MG63 (cell line): ENCODE measurements at regions not wholly inside any gene's neighbourhood (a gene's known extent, or its start where the extent isn't known, plus 50 kb on each side); places are given as distances from the start of the nearest gene placed in this dataset.

Experiments used
- DNase-seq: peaks from one replicate; pipeline ENCODE4 v3.0.0-alpha.2; 2020
- H3K27me3 ChIP-seq: fragments of 250-450 bp; sonication (Bioruptor Pico); 2 replicates; pipeline ENCODE4 v1.5.1; 2020; ENCODE audit warnings: mild to moderate bottlenecking, moderate library complexity
- H3K36me3 ChIP-seq: fragments of 250-450 bp; sonication (Bioruptor Pico); 2 replicates; pipeline ENCODE4 v1.5.1; 2020; ENCODE audit warnings: mild to moderate bottlenecking, moderate library complexity
- H3K4me3 ChIP-seq: fragments of 250-450 bp; sonication (Bioruptor Pico); 2 replicates; pipeline ENCODE4 v1.5.1; 2020; ENCODE audit warnings: mild to moderate bottlenecking, moderate library complexity
- H3K9me3 ChIP-seq: fragments of 250-450 bp; sonication (Bioruptor Pico); 2 replicates; pipeline ENCODE4 v1.5.1; 2020; ENCODE audit warnings: mild to moderate bottlenecking, moderate library complexity

- H3K9me3 ChIP-seq: no peaks in the 10 kb centered on the region
- no peak for DNase-seq
- H3K27me3 ChIP-seq: no peaks in the 10 kb centered on the region
- no peak overlapping the region for H3K4me3 ChIP-seq
- no peaks in the 10 kb centered on the region for H3K36me3 ChIP-seq
These were observed 197.2 kb upstream of the NUDT4 start for GRCh38 chr12:93180566-93180965.

GRCh38 chr12:93181409-93181965 lies 196.2 kb upstream of the NUDT4 start:
- Histone ChIP-seq H3K4me3 (no peak overlapping the region), H3K9me3 (no peaks in the 10 kb centered on the region), H3K36me3 (no peaks in the 10 kb centered on the region), H3K27me3 (no peaks in the 10 kb centered on the region)
- no peak for DNase-seq

GRCh38 chr12:93183940-93184671 lies 193.6 kb upstream of the NUDT4 start:
- no peaks in the 10 kb centered on the region for H3K36me3 ChIP-seq
- DNase-seq: no peak
- H3K4me3 ChIP-seq: no peak overlapping the region
- H3K27me3 ChIP-seq: no peaks in the 10 kb centered on the region
- no peaks in the 10 kb centered on the region for H3K9me3 ChIP-seq

GRCh38 chr12:93184672-93185368 lies 192.9 kb upstream of the NUDT4 start:
- Histone ChIP-seq H3K9me3 (no peaks in the 10 kb centered on the region), H3K4me3 (no peak overlapping the region), H3K27me3 (no peaks in the 10 kb centered on the region), H3K36me3 (no peaks in the 10 kb centered on the region)
- no peak for DNase-seq

- no peaks in the 10 kb centered on the region for H3K27me3 ChIP-seq
- no peak overlapping the region for H3K4me3 ChIP-seq
- no peaks in the 10 kb centered on the region for H3K9me3 ChIP-seq
- DNase-seq: no peak
- no peaks in the 10 kb centered on the region for H3K36me3 ChIP-seq
These were observed 192.4 kb upstream of the NUDT4 start for GRCh38 chr12:93185369-93185741.

- no peak for DNase-seq
These were observed 191.6 kb upstream of the NUDT4 start for GRCh38 chr12:93186131-93186530.

GRCh38 chr12:93186621-93187020 lies 191.1 kb upstream of the NUDT4 start:
- Histone ChIP-seq H3K9me3 (no peaks in the 10 kb centered on the region), H3K27me3 (no peaks in the 10 kb centered on the region), H3K4me3 (no peak overlapping the region)

More at GRCh38 chr12:93186131-93186530, 191.6 kb upstream of the NUDT4 start:
- Histone ChIP-seq H3K9me3 (no peaks in the 10 kb centered on the region), H3K36me3 (no peaks in the 10 kb centered on the region), H3K4me3 (no peak overlapping the region), H3K27me3 (no peaks in the 10 kb centered on the region)

GRCh38 chr12:93191423-93191822 lies 186.3 kb upstream of the NUDT4 start:
- H3K9me3 ChIP-seq: peaks cover 1% of the 10 kb centered on the region; the same call in 1 of the 2 replicates
- no peak for DNase-seq
- no peak overlapping the region for H3K4me3 ChIP-seq
- no peaks in the 10 kb centered on the region for H3K36me3 ChIP-seq
- H3K27me3 ChIP-seq: no peaks in the 10 kb centered on the region

More at GRCh38 chr12:93186621-93187020, 191.1 kb upstream of the NUDT4 start:
- H3K36me3 ChIP-seq: no peaks in the 10 kb centered on the region
- DNase-seq: no peak

GRCh38 chr12:93191956-93192355 lies 185.8 kb upstream of the NUDT4 start:
- no peaks in the 10 kb centered on the region for H3K36me3 ChIP-seq
- peak; percentile 81 for DNase-seq
- H3K9me3 ChIP-seq: peaks cover 1% of the 10 kb centered on the region; the same call in 1 of the 2 replicates
- H3K4me3 ChIP-seq: no peak overlapping the region
- no peaks in the 10 kb centered on the region for H3K27me3 ChIP-seq

GRCh38 chr12:93192878-93193277 lies 184.8 kb upstream of the NUDT4 start:
- peaks cover 1% of the 10 kb centered on the region; the same call in 1 of the 2 replicates for H3K9me3 ChIP-seq
- no peaks in the 10 kb centered on the region for H3K27me3 ChIP-seq
- no peaks in the 10 kb centered on the region for H3K36me3 ChIP-seq
- no peak for DNase-seq
- no peak overlapping the region for H3K4me3 ChIP-seq

GRCh38 chr12:93195511-93195910 lies 182.2 kb upstream of the NUDT4 start:
- Histone ChIP-seq H3K9me3 (peaks cover 12% of the 10 kb centered on the region), H3K4me3 (no peak overlapping the region), H3K36me3 (0 out of 2 replicates have a peak, but pooled peaks cover 2% of the 10 kb centered on the region), H3K27me3 (no peaks in the 10 kb centered on the region)
- no peak for DNase-seq

- Histone ChIP-seq H3K27me3 (no peaks in the 10 kb centered on the region), H3K9me3 (peaks cover 12% of the 10 kb centered on the region), H3K4me3 (no peak overlapping the region), H3K36me3 (0 out of 2 replicates have a peak, but pooled peaks cover 2% of the 10 kb centered on the region)
- DNase-seq: peak; percentile 50
These were observed 180.6 kb upstream of the NUDT4 start for GRCh38 chr12:93197067-93197593.

- Histone ChIP-seq H3K4me3 (no peak overlapping the region), H3K27me3 (no peaks in the 10 kb centered on the region), H3K36me3 (0 out of 2 replicates have a peak, but pooled peaks cover 2% of the 10 kb centered on the region), H3K9me3 (peaks cover 12% of the 10 kb centered on the region)
- peak; percentile 99 for DNase-seq
These were observed 179.6 kb upstream of the NUDT4 start for GRCh38 chr12:93198086-93198485.

- no peak for DNase-seq
These were observed 177.9 kb upstream of the NUDT4 start for GRCh38 chr12:93199831-93200236.

GRCh38 chr12:93200291-93200917 lies 177.3 kb upstream of the NUDT4 start:
- peaks cover 10% of the 10 kb centered on the region; the same call in 1 of the 2 replicates for H3K9me3 ChIP-seq
- H3K27me3 ChIP-seq: no peaks in the 10 kb centered on the region
- no peak for DNase-seq
- no peak overlapping the region for H3K4me3 ChIP-seq
- 0 out of 2 replicates have a peak, but pooled peaks cover 2% of the 10 kb centered on the region for H3K36me3 ChIP-seq

More at GRCh38 chr12:93199831-93200236, 177.9 kb upstream of the NUDT4 start:
- no peaks in the 10 kb centered on the region for H3K27me3 ChIP-seq
- 0 out of 2 replicates have a peak, but pooled peaks cover 2% of the 10 kb centered on the region for H3K36me3 ChIP-seq
- peaks cover 10% of the 10 kb centered on the region; the same call in 1 of the 2 replicates for H3K9me3 ChIP-seq
- no peak overlapping the region for H3K4me3 ChIP-seq

- Histone ChIP-seq H3K36me3 (0 out of 2 replicates have a peak, but pooled peaks cover 2% of the 10 kb centered on the region), H3K9me3 (peaks cover 10% of the 10 kb centered on the region; the same call in 1 of the 2 replicates), H3K27me3 (no peaks in the 10 kb centered on the region), H3K4me3 (no peak overlapping the region)
- DNase-seq: no peak
These were observed 175.7 kb upstream of the NUDT4 start for GRCh38 chr12:93201990-93202389.
